ENCODE measurements at regions not wholly inside any gene's neighbourhood (a gene's known extent, or its start where the extent isn't known, plus 50 kb on each side); places are given as distances from the start of the nearest gene placed in this dataset.

GRCh38 chr7:21154614-21155013 lies 273.3 kb upstream of the SP4 start:
- TF ChIP-seq CTCF (IDR thresholded peaks at IDR 0.05; ENCODE audit: low read depth, low read length, missing control alignments): no peak
- DNase-seq (ENCODE audit: extremely low read depth, low read depth): no peak

GRCh38 chr7:21159506-21159905 lies 268.4 kb upstream of the SP4 start:
- DNase-seq (ENCODE audit: extremely low read depth, low read depth): no peak
- TF ChIP-seq CTCF (IDR thresholded peaks at IDR 0.05; ENCODE audit: low read depth, low read length, missing control alignments): no peak
- H3K4me3 ChIP-seq (replicated peaks; ENCODE audit: low read depth, low read length): no peak overlapping the region

More at GRCh38 chr7:21154614-21155013, 273.3 kb upstream of the SP4 start:
- H3K4me3 ChIP-seq (replicated peaks; ENCODE audit: low read depth, low read length): no peak overlapping the region

- H3K4me3 ChIP-seq (replicated peaks; ENCODE audit: low read depth, low read length): no peak overlapping the region
- no peak for TF ChIP-seq CTCF (IDR thresholded peaks at IDR 0.05; ENCODE audit: low read depth, low read length, missing control alignments)
- DNase-seq (ENCODE audit: extremely low read depth, low read depth): no peak
These were observed 267.5 kb upstream of the SP4 start for GRCh38 chr7:21160401-21160800.

- no peak for TF ChIP-seq CTCF (IDR thresholded peaks at IDR 0.05; ENCODE audit: low read depth, low read length, missing control alignments)
- no peak overlapping the region for H3K4me3 ChIP-seq (replicated peaks; ENCODE audit: low read depth, low read length)
- no peak for DNase-seq (ENCODE audit: extremely low read depth, low read depth)
These were observed 259.9 kb upstream of the SP4 start for GRCh38 chr7:21167942-21168341.

- no peak overlapping the region for H3K4me3 ChIP-seq (replicated peaks; ENCODE audit: low read depth, low read length)
- no peak for TF ChIP-seq CTCF (IDR thresholded peaks at IDR 0.05; ENCODE audit: low read depth, low read length, missing control alignments)
These were observed 258.0 kb upstream of the SP4 start for GRCh38 chr7:21169667-21170580.

GRCh38 chr7:21172800-21173199 lies 255.1 kb upstream of the SP4 start:
- no peak for DNase-seq (ENCODE audit: extremely low read depth, low read depth)
- no peak for TF ChIP-seq CTCF (IDR thresholded peaks at IDR 0.05; ENCODE audit: low read depth, low read length, missing control alignments)
- no peak overlapping the region for H3K4me3 ChIP-seq (replicated peaks; ENCODE audit: low read depth, low read length)

More at GRCh38 chr7:21169667-21170580, 258.0 kb upstream of the SP4 start:
- no peak for DNase-seq (ENCODE audit: extremely low read depth, low read depth)

Data from HFF-Myc (cell line).